ENCODE measurements at regions not wholly inside any gene's neighbourhood (a gene's known extent, or its start where the extent isn't known, plus 50 kb on each side); places are given as distances from the start of the nearest gene placed in this dataset.

DNA sequence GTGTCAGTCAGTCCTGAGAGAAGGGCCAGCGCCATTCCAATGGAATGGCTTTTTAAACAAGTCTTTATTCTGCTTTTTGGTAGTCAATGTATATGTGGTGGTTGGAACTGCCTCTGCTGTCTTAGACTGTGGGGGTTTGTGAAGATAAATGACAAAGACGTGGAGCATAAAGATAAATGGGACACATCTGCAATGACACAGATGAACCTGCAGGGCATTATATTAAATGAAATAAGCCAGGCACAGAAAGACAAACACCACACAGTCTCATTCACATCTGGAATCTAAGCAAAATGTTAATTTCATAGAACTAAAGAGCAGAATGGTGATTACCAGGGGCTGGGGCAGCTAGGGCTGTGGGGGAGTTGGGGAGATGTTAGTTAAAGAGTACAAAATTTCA is 912.8 kb upstream of the MAN1A1 start:
- no peaks in the 10 kb centered on the region for H3K9me3 ChIP-seq (ENCODE audit: control insufficient read depth, insufficient read depth, low read length)
- no peaks in the 10 kb centered on the region for H3K36me3 ChIP-seq (ENCODE audit: insufficient read depth, low read length)
- no peak overlapping the region for H3K9ac ChIP-seq (ENCODE audit: low read depth, low read length)
- no peaks in the 10 kb centered on the region for H3K4me1 ChIP-seq (ENCODE audit: insufficient read depth, low read length)

GRCh38 chr6:120260636-120261035 is 911.1 kb upstream of the MAN1A1 start:
- Histone ChIP-seq H3K9ac (ENCODE audit: low read depth, low read length) (no peak overlapping the region), H3K4me1 (ENCODE audit: insufficient read depth, low read length) (no peaks in the 10 kb centered on the region), H3K9me3 (ENCODE audit: control insufficient read depth, insufficient read depth, low read length) (no peaks in the 10 kb centered on the region), H3K36me3 (ENCODE audit: insufficient read depth, low read length) (no peaks in the 10 kb centered on the region)

DNA sequence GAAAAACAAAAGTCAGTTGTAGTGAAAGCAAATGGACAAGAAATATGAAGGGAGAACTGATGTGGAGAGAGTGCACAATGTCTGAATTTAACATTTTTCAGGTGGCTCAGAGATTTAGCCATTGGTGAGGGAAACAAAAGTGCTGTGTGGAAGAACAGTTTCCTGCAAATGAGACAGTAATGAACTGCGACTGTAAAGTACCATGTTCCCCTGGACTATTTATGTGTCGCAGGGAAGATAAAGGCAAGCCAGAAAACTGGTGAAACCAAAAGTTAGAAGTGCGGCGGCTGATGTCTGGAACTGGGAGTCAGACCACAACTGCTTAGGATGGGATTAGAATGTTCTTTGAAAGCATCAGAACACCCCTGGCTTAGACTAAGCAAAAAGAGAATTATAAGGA is 905.1 kb upstream of the MAN1A1 start:
- no peaks in the 10 kb centered on the region for H3K9me3 ChIP-seq (ENCODE audit: control insufficient read depth, insufficient read depth, low read length)
- H3K36me3 ChIP-seq (ENCODE audit: insufficient read depth, low read length) = no peaks in the 10 kb centered on the region
- H3K4me1 ChIP-seq (ENCODE audit: insufficient read depth, low read length) = no peaks in the 10 kb centered on the region
- no peak overlapping the region for H3K9ac ChIP-seq (ENCODE audit: low read depth, low read length)

GRCh38 chr6:120248451-120248850 is 898.9 kb upstream of the MAN1A1 start:
- Histone ChIP-seq H3K9me3 (ENCODE audit: control insufficient read depth, insufficient read depth, low read length) (no peaks in the 10 kb centered on the region), H3K4me1 (ENCODE audit: insufficient read depth, low read length) (no peaks in the 10 kb centered on the region), H3K9ac (ENCODE audit: low read depth, low read length) (no peak overlapping the region)

DNA sequence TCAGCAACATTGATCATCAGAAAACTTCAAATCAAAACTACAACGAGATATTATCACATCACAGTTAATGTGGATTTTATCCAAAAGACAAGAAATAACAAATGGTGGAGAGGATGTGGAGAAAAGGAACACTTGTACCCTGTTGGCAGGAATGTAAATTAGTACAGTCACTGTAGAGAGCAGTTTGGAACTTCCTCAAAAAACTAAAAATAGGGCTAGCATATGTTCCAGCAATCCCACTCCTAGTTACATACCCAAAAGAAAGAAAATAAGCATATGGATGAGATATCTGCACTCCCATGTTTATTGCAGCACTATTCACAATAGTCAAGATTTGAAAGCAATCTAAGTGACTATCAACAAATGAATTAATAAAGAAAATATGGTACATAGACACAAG is 887.7 kb upstream of the MAN1A1 start:
- Histone ChIP-seq H3K36me3 (ENCODE audit: insufficient read depth, low read length) (no peaks in the 10 kb centered on the region), H3K9ac (ENCODE audit: low read depth, low read length) (no peak overlapping the region), H3K9me3 (ENCODE audit: control insufficient read depth, insufficient read depth, low read length) (no peaks in the 10 kb centered on the region), H3K4me1 (ENCODE audit: insufficient read depth, low read length) (no peaks in the 10 kb centered on the region)

More at GRCh38 chr6:120248451-120248850, 898.9 kb upstream of the MAN1A1 start:
- no peaks in the 10 kb centered on the region for H3K36me3 ChIP-seq (ENCODE audit: insufficient read depth, low read length)

GRCh38 chr6:120230008-120230407 is 880.4 kb upstream of the MAN1A1 start:
- Histone ChIP-seq H3K9me3 (ENCODE audit: control insufficient read depth, insufficient read depth, low read length) (no peaks in the 10 kb centered on the region), H3K36me3 (ENCODE audit: insufficient read depth, low read length) (no peaks in the 10 kb centered on the region), H3K4me1 (ENCODE audit: insufficient read depth, low read length) (peaks cover 3% of the 10 kb centered on the region; the same call in 1 of the 2 replicates), H3K9ac (ENCODE audit: low read depth, low read length) (no peak overlapping the region)

DNA sequence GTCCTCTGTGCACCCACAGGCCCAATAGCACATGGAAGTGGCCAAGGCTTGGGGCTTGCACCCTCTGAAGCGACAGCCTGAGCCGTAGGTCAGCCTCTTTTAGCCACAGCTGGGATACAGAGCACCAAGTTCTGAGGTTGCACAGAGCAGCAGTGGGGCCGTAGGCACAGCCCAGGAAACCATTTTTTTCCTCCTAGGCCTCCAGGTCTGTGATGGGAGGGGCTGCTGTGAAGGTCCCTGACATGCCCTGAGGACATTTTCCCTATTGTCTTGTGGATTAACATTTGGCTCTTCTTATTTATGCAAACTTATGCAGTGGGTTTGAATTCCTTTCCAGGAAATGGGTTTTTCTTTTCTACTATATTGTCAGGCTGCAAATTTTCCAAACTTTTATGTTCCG is 878.7 kb upstream of the MAN1A1 start:
- Histone ChIP-seq H3K9me3 (ENCODE audit: control insufficient read depth, insufficient read depth, low read length) (no peaks in the 10 kb centered on the region), H3K36me3 (ENCODE audit: insufficient read depth, low read length) (no peaks in the 10 kb centered on the region), H3K9ac (ENCODE audit: low read depth, low read length) (no peak overlapping the region), H3K4me1 (ENCODE audit: insufficient read depth, low read length) (peaks cover 3% of the 10 kb centered on the region; the same call in 1 of the 2 replicates)

DNA sequence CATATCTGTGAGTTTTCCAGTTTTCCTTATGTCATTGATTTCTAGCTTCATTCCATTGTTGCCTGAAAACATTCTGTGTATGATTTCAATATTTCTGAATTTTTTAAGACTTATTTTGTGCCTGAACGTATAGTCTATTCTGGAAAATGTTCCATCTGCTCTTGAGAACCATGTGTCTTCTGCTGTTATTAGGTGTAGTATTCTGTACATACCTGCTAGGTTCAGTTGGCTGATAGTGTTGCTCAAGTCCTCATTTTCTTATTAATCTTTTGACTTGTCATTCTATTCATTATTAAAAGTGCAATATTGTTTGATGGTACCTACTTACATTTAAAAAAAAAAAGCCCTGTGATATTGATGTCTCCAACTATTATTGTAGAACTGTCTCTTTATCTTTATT is 869.8 kb upstream of the MAN1A1 start:
- H3K36me3 ChIP-seq (ENCODE audit: insufficient read depth, low read length) = no peaks in the 10 kb centered on the region
- H3K4me1 ChIP-seq (ENCODE audit: insufficient read depth, low read length) = no peaks in the 10 kb centered on the region
- no peaks in the 10 kb centered on the region for H3K9me3 ChIP-seq (ENCODE audit: control insufficient read depth, insufficient read depth, low read length)
- no peak overlapping the region for H3K9ac ChIP-seq (ENCODE audit: low read depth, low read length)

DNA sequence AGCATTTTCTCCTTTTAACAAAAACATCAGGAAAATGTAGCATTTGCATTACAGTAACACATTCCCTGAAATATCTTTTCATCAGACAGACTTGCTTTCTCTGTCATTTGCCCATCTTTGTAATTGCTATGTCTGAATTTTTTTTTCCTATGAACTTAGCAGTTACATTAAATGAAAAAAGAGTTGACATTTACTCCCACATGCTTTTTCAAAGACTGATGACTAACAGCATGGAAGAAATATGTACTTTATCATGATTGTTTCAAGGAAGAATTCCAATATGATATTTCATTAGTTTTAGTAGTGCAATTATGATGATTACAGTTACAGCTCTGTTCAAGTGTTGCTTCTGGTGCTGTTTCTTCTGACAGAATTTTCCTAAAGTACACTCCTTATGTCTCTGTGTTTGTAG is 864.5 kb upstream of the MAN1A1 start:
- Histone ChIP-seq H3K4me1 (ENCODE audit: insufficient read depth, low read length) (no peaks in the 10 kb centered on the region), H3K9me3 (ENCODE audit: control insufficient read depth, insufficient read depth, low read length) (no peaks in the 10 kb centered on the region), H3K36me3 (ENCODE audit: insufficient read depth, low read length) (no peaks in the 10 kb centered on the region), H3K9ac (ENCODE audit: low read depth, low read length) (no peak overlapping the region)

GRCh38 chr6:120211955-120212792 is 862.6 kb upstream of the MAN1A1 start:
- H3K36me3 ChIP-seq (ENCODE audit: insufficient read depth, low read length) = no peaks in the 10 kb centered on the region
- H3K9me3 ChIP-seq (ENCODE audit: control insufficient read depth, insufficient read depth, low read length) = no peaks in the 10 kb centered on the region
- H3K4me1 ChIP-seq (ENCODE audit: insufficient read depth, low read length) = no peaks in the 10 kb centered on the region
- no peak overlapping the region for H3K9ac ChIP-seq (ENCODE audit: low read depth, low read length)

- Histone ChIP-seq H3K4me1 (ENCODE audit: insufficient read depth, low read length) (no peaks in the 10 kb centered on the region), H3K9me3 (ENCODE audit: control insufficient read depth, insufficient read depth, low read length) (no peaks in the 10 kb centered on the region)
These were observed 853.3 kb upstream of the MAN1A1 start for GRCh38 chr6:120202878-120203277.

GRCh38 chr6:120200853-120201252 is 851.3 kb upstream of the MAN1A1 start:
- Histone ChIP-seq H3K9ac (ENCODE audit: low read depth, low read length) (no peak overlapping the region), H3K36me3 (ENCODE audit: insufficient read depth, low read length) (no peaks in the 10 kb centered on the region), H3K4me1 (ENCODE audit: insufficient read depth, low read length) (no peaks in the 10 kb centered on the region), H3K9me3 (ENCODE audit: control insufficient read depth, insufficient read depth, low read length) (no peaks in the 10 kb centered on the region)

More at GRCh38 chr6:120202878-120203277, 853.3 kb upstream of the MAN1A1 start:
- H3K9ac ChIP-seq (ENCODE audit: low read depth, low read length) = no peak overlapping the region
- H3K36me3 ChIP-seq (ENCODE audit: insufficient read depth, low read length) = no peaks in the 10 kb centered on the region

DNA sequence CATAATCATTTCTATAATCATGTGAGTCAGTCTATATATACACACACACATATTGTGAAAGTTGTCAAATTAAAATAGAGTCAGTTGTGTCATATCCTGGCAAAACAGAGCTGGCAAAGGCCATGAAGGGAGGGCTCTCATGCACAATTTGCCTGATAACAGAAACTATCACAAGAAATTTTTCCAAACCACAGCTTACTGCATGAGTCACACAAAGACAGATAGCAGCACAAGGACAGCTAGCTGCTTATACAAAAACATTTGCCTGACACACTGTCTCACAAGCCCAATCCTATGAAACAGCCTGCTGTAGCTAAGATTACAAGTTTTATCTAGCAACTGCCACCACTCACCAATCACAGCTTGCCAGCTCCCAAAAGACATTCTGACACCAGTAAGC is 848.5 kb upstream of the MAN1A1 start:
- Histone ChIP-seq H3K36me3 (ENCODE audit: insufficient read depth, low read length) (no peaks in the 10 kb centered on the region), H3K9me3 (ENCODE audit: control insufficient read depth, insufficient read depth, low read length) (no peaks in the 10 kb centered on the region), H3K9ac (ENCODE audit: low read depth, low read length) (no peak overlapping the region), H3K4me1 (ENCODE audit: insufficient read depth, low read length) (peaks cover 8% of the 10 kb centered on the region; the same call in 1 of the 2 replicates)

DNA sequence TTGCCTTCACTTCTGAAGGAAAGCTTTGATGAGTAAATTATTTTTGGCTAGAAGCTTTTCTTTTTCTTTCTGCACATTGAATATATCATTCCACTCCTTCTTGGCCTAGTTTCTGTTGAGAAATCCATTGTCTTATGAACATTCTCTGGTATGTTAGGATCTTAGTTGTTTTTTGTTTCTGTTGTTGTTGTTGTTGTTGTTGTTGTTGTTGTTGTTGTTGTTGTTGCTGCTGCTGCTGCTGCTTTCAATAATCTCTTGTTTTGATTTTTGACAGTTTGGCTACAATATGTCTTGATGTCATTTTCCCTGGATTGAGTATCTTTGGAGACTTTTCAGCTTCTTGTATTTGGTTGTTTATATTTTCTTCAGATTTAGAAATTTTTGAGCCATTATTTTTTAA is 836.5 kb upstream of the MAN1A1 start:
- no peaks in the 10 kb centered on the region for H3K9me3 ChIP-seq (ENCODE audit: control insufficient read depth, insufficient read depth, low read length)
- H3K4me1 ChIP-seq (ENCODE audit: insufficient read depth, low read length) = no peaks in the 10 kb centered on the region
- no peak overlapping the region for H3K9ac ChIP-seq (ENCODE audit: low read depth, low read length)
- H3K36me3 ChIP-seq (ENCODE audit: insufficient read depth, low read length) = no peaks in the 10 kb centered on the region

DNA sequence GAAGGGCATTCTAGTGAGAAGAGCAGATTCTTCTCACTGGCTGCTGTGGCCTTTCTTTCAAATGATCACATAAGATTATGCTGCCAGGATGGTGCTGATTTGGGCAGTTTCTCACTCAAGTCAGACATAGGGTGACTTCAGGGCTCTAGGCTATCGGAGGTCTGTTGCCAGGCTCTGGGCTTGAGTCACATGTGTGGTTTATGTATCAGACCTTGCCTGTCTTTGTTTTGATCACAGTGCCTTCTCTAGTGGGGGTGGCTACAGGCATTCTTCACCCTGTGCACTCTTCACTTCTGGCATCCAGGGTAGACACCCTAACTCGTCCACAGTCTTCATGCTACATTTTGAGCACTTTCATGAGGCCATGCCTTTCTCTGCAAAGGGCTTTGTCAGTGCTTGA is 823.7 kb upstream of the MAN1A1 start:
- H3K9ac ChIP-seq (ENCODE audit: low read depth, low read length) = no peak overlapping the region
- H3K9me3 ChIP-seq (ENCODE audit: control insufficient read depth, insufficient read depth, low read length) = no peaks in the 10 kb centered on the region
- no peaks in the 10 kb centered on the region for H3K4me1 ChIP-seq (ENCODE audit: insufficient read depth, low read length)
- H3K36me3 ChIP-seq (ENCODE audit: insufficient read depth, low read length) = no peaks in the 10 kb centered on the region
